ENCODE measurements at regions not wholly inside any gene's neighbourhood (a gene's known extent, or its start where the extent isn't known, plus 50 kb on each side); places are given as distances from the start of the nearest gene placed in this dataset.

- H3K27ac ChIP-seq, result peak overlapping the region in 2 of 4 donors; percentile 30 to 60
- DNase-seq, result no peak
- intact Hi-C loops (cut with DNase I), result no loop called here
Observed at GRCh38 chr1:68975212-68975933, 478.5 kb upstream of the DEPDC1 start.

GRCh38 chr1:68976916-68977610 lies 480.2 kb upstream of the DEPDC1 start:
- Histone ChIP-seq H3K27me3 (no peaks in the 10 kb centered on the region), H3K27ac (no peak overlapping the region), H3K9me3 (no peaks in the 10 kb centered on the region), H3K36me3 (no peaks in the 10 kb centered on the region), H3K4me3 (no peak overlapping the region), H3K4me1 (peaks cover 0 to 26% (median 9%) of the 10 kb centered on the region in 4 donors)
- DNase-seq, result no peak
- WGBS, 2 donors, result 84 to 90% methylated on average over 4 of the region's 4 CpGs
- TF ChIP-seq POLR2AphosphoS5 (IDR thresholded peaks at IDR 0.05) (no peak), POLR2A (IDR thresholded peaks at IDR 0.05) (no peak)
- intact Hi-C loops (cut with DNase I), result no loop called here

More at GRCh38 chr1:68975212-68975933, 478.5 kb upstream of the DEPDC1 start:
- TF ChIP-seq CTCF (IDR thresholded peaks at IDR 0.05), result no peak
- TF ChIP-seq POLR2AphosphoS5 (IDR thresholded peaks at IDR 0.05), result no peak
- TF ChIP-seq POLR2A (IDR thresholded peaks at IDR 0.05), result no peak
- no peak for TF ChIP-seq EP300 (IDR thresholded peaks at IDR 0.05)
- no peaks in the 10 kb centered on the region for H3K9me3 ChIP-seq
- no peaks in the 10 kb centered on the region for H3K36me3 ChIP-seq
- no peak overlapping the region for H3K4me3 ChIP-seq
- H3K27me3 ChIP-seq, result no peaks in the 10 kb centered on the region
- whole genome bisulfite sequencing, 2 donors, result 50 to 66% methylated on average over 4 of the region's 4 CpGs
- peaks cover 0 to 26% (median 9%) of the 10 kb centered on the region in 4 donors for H3K4me1 ChIP-seq

GRCh38 chr1:68979891-68980290 lies 483.0 kb upstream of the DEPDC1 start:
- intact Hi-C loops (cut with DNase I), result no loop called here

GRCh38 chr1:68984289-68984688 lies 487.4 kb upstream of the DEPDC1 start:
- 95% methylated on average over 2 of the region's 2 CpGs for WGBS, 2 donors
- intact Hi-C loops (cut with DNase I), result no loop called here

More at GRCh38 chr1:68979891-68980290, 483.0 kb upstream of the DEPDC1 start:
- no peak for DNase-seq
- WGBS, 2 donors, result 81 to 93% methylated on average over 1 of the region's 1 CpG
- TF ChIP-seq CTCF (IDR thresholded peaks at IDR 0.05) (no peak), POLR2AphosphoS5 (IDR thresholded peaks at IDR 0.05) (no peak), EP300 (IDR thresholded peaks at IDR 0.05) (no peak), POLR2A (IDR thresholded peaks at IDR 0.05) (no peak)
- peaks cover 0 to 17% (median 7%) of the 10 kb centered on the region in 4 donors for H3K4me1 ChIP-seq
- no peak overlapping the region for H3K27ac ChIP-seq
- H3K27me3 ChIP-seq, result no peaks in the 10 kb centered on the region
- H3K36me3 ChIP-seq, result no peaks in the 10 kb centered on the region
- no peaks in the 10 kb centered on the region for H3K9me3 ChIP-seq
- no peak overlapping the region for H3K4me3 ChIP-seq

More at GRCh38 chr1:68984289-68984688, 487.4 kb upstream of the DEPDC1 start:
- no peaks in the 10 kb centered on the region for H3K27me3 ChIP-seq
- H3K9me3 ChIP-seq, result no peaks in the 10 kb centered on the region
- DNase-seq, result no peak
- TF ChIP-seq EP300 (IDR thresholded peaks at IDR 0.05) (no peak), POLR2AphosphoS5 (IDR thresholded peaks at IDR 0.05) (no peak), POLR2A (IDR thresholded peaks at IDR 0.05) (no peak), CTCF (IDR thresholded peaks at IDR 0.05) (no peak)
- no peaks in the 10 kb centered on the region for H3K36me3 ChIP-seq
- H3K27ac ChIP-seq, result no peak overlapping the region
- no peaks in the 10 kb centered on the region for H3K4me1 ChIP-seq
- H3K4me3 ChIP-seq, result no peak overlapping the region

All from sigmoid colon (tissue), 6 donors.